Activated naive CD8-positive, alpha-beta T cell treated with anti-CD3 and anti-CD28 coated beads, Interleukin-2, amount 10 ng/mL, durations not matched to agents 7 days and 5 days (primary cell): ENCODE measurements at regions not wholly inside any gene's neighbourhood (a gene's known extent, or its start where the extent isn't known, plus 50 kb on each side); places are given as distances from the start of the nearest gene placed in this dataset.

Source experiments
- ATAC-seq: fragments of 150-1000 bp; cut with Tn5 transposase; one replicate; pipeline ENCODE4 v1.10.0; 2021; ENCODE audit warnings: low read depth, moderate library complexity
- POLR2A ChIA-PET: fragments of 350-600 bp; sonication (Branson Sonifier 250); formaldehyde crosslinking; loops from one replicate; lab custom pipeline; 2021; ENCODE audit warnings: antibody characterized with exemption; lab: Charles Lee
- DNase-seq: peaks from one replicate; pipeline ENCODE4 v3.0.0; 2021
- H3K27ac Mint-ChIP-seq: one replicate; pipeline ENCODE4 v1.8.0; 2022; ENCODE audit warnings: mild to moderate bottlenecking, mixed read lengths
- H3K27me3 Mint-ChIP-seq: one replicate; pipeline ENCODE4 v1.8.0; 2022; ENCODE audit warnings: mild to moderate bottlenecking, moderate library complexity, mixed read lengths
- H3K36me3 Mint-ChIP-seq: one replicate; pipeline ENCODE4 v1.8.0; 2021; ENCODE audit warnings: mild to moderate bottlenecking, mixed read lengths
- H3K4me1 Mint-ChIP-seq: one replicate; pipeline ENCODE4 v1.8.0; 2021; ENCODE audit warnings: mixed read lengths
- H3K4me3 Mint-ChIP-seq: one replicate; pipeline ENCODE4 v1.8.0; 2022; ENCODE audit warnings: mild to moderate bottlenecking, moderate library complexity, mixed read lengths
- H3K9me3 Mint-ChIP-seq: one replicate; pipeline ENCODE4 v1.8.0; 2021; ENCODE audit warnings: mixed read lengths

- POLR2A ChIA-PET = no interaction called here
- H3K4me1 Mint-ChIP-seq = no peaks in the 10 kb centered on the region
- DNase-seq = no peak
- peaks cover 4% of the 10 kb centered on the region for H3K27me3 Mint-ChIP-seq
- ATAC-seq = no peak
- no peak overlapping the region for H3K27ac Mint-ChIP-seq
- H3K36me3 Mint-ChIP-seq = no peaks in the 10 kb centered on the region
- H3K9me3 Mint-ChIP-seq = no peaks in the 10 kb centered on the region
- no peak overlapping the region for H3K4me3 Mint-ChIP-seq
Measured at GRCh38 chr15:96701443-96701842, 370.9 kb downstream of the NR2F2 start.

- Mint-ChIP-seq H3K36me3 (no peaks in the 10 kb centered on the region), H3K9me3 (no peaks in the 10 kb centered on the region), H3K27ac (no peak overlapping the region), H3K4me1 (no peaks in the 10 kb centered on the region), H3K27me3 (peaks cover 4% of the 10 kb centered on the region), H3K4me3 (no peak overlapping the region)
- POLR2A ChIA-PET = no interaction called here
- ATAC-seq = no peak
- DNase-seq = no peak
Measured at GRCh38 chr15:96701877-96702276, 371.4 kb downstream of the NR2F2 start.

- Mint-ChIP-seq H3K9me3 (no peaks in the 10 kb centered on the region), H3K27ac (no peak overlapping the region), H3K27me3 (peaks cover 4% of the 10 kb centered on the region), H3K4me1 (no peaks in the 10 kb centered on the region), H3K4me3 (no peak overlapping the region), H3K36me3 (no peaks in the 10 kb centered on the region)
- POLR2A ChIA-PET = no interaction called here
- DNase-seq (no peak), ATAC-seq (no peak)
Measured at GRCh38 chr15:96702589-96702988, 372.1 kb downstream of the NR2F2 start.

- ATAC-seq (no peak), DNase-seq (no peak)
- no peaks in the 10 kb centered on the region for H3K9me3 Mint-ChIP-seq
- no peaks in the 10 kb centered on the region for H3K4me1 Mint-ChIP-seq
- peaks cover 4% of the 10 kb centered on the region for H3K27me3 Mint-ChIP-seq
- no peaks in the 10 kb centered on the region for H3K36me3 Mint-ChIP-seq
- H3K27ac Mint-ChIP-seq = no peak overlapping the region
- H3K4me3 Mint-ChIP-seq = no peak overlapping the region
- POLR2A ChIA-PET = no interaction called here
Measured at GRCh38 chr15:96703091-96703490, 372.6 kb downstream of the NR2F2 start.

- Mint-ChIP-seq H3K27me3 (peaks cover 4% of the 10 kb centered on the region), H3K9me3 (no peaks in the 10 kb centered on the region), H3K4me1 (no peaks in the 10 kb centered on the region), H3K4me3 (no peak overlapping the region), H3K27ac (no peak overlapping the region), H3K36me3 (no peaks in the 10 kb centered on the region)
- POLR2A ChIA-PET = no interaction called here
- ATAC-seq (no peak), DNase-seq (no peak)
Measured at GRCh38 chr15:96703794-96704550, 373.5 kb downstream of the NR2F2 start.

GRCh38 chr15:96716075-96716474 is 385.6 kb downstream of the NR2F2 start:
- Mint-ChIP-seq H3K9me3 (no peaks in the 10 kb centered on the region), H3K4me3 (no peak overlapping the region), H3K36me3 (no peaks in the 10 kb centered on the region), H3K27me3 (no peaks in the 10 kb centered on the region), H3K4me1 (no peaks in the 10 kb centered on the region), H3K27ac (no peak overlapping the region)
- POLR2A ChIA-PET = no interaction called here
- ATAC-seq (no peak), DNase-seq (no peak)

GRCh38 chr15:96716478-96716877 is 386.0 kb downstream of the NR2F2 start:
- Mint-ChIP-seq H3K9me3 (peaks cover 2% of the 10 kb centered on the region), H3K27me3 (no peaks in the 10 kb centered on the region), H3K27ac (no peak overlapping the region), H3K36me3 (no peaks in the 10 kb centered on the region), H3K4me1 (no peaks in the 10 kb centered on the region), H3K4me3 (no peak overlapping the region)
- DNase-seq (no peak), ATAC-seq (no peak)
- POLR2A ChIA-PET = no interaction called here

GRCh38 chr15:96720251-96720650 is 389.8 kb downstream of the NR2F2 start:
- POLR2A ChIA-PET = no interaction called here
- no peaks in the 10 kb centered on the region for H3K27me3 Mint-ChIP-seq
- H3K4me3 Mint-ChIP-seq = no peak overlapping the region
- peaks cover 4% of the 10 kb centered on the region for H3K9me3 Mint-ChIP-seq
- DNase-seq = no peak
- H3K36me3 Mint-ChIP-seq = no peaks in the 10 kb centered on the region
- H3K27ac Mint-ChIP-seq = no peak overlapping the region
- no peaks in the 10 kb centered on the region for H3K4me1 Mint-ChIP-seq
- no peak for ATAC-seq

- Mint-ChIP-seq H3K4me1 (no peaks in the 10 kb centered on the region), H3K27me3 (no peaks in the 10 kb centered on the region), H3K27ac (no peak overlapping the region), H3K4me3 (no peak overlapping the region), H3K36me3 (no peaks in the 10 kb centered on the region), H3K9me3 (peaks cover 4% of the 10 kb centered on the region)
- ATAC-seq (no peak), DNase-seq (no peak)
- POLR2A ChIA-PET = no interaction called here
Measured at GRCh38 chr15:96720656-96721055, 390.2 kb downstream of the NR2F2 start.

GRCh38 chr15:96728591-96728990 is 398.1 kb downstream of the NR2F2 start:
- H3K27me3 Mint-ChIP-seq = no peaks in the 10 kb centered on the region
- POLR2A ChIA-PET = no interaction called here
- H3K4me3 Mint-ChIP-seq = no peak overlapping the region
- no peak overlapping the region for H3K27ac Mint-ChIP-seq
- no peaks in the 10 kb centered on the region for H3K9me3 Mint-ChIP-seq
- H3K36me3 Mint-ChIP-seq = no peaks in the 10 kb centered on the region
- DNase-seq (no peak), ATAC-seq (no peak)
- no peaks in the 10 kb centered on the region for H3K4me1 Mint-ChIP-seq

- ATAC-seq = no peak
- no peaks in the 10 kb centered on the region for H3K27me3 Mint-ChIP-seq
- H3K36me3 Mint-ChIP-seq = no peaks in the 10 kb centered on the region
- no peak for DNase-seq
- H3K27ac Mint-ChIP-seq = no peak overlapping the region
- no peaks in the 10 kb centered on the region for H3K4me1 Mint-ChIP-seq
- no peak overlapping the region for H3K4me3 Mint-ChIP-seq
- H3K9me3 Mint-ChIP-seq = peaks cover 4% of the 10 kb centered on the region
- POLR2A ChIA-PET = no interaction called here
Measured at GRCh38 chr15:96732704-96733103, 402.2 kb downstream of the NR2F2 start.

- Mint-ChIP-seq H3K9me3 (peaks cover 4% of the 10 kb centered on the region), H3K4me3 (no peak overlapping the region), H3K36me3 (no peaks in the 10 kb centered on the region), H3K27ac (no peak overlapping the region), H3K27me3 (no peaks in the 10 kb centered on the region), H3K4me1 (no peaks in the 10 kb centered on the region)
- POLR2A ChIA-PET = no interaction called here
- ATAC-seq = no peak
- no peak for DNase-seq
Measured at GRCh38 chr15:96733721-96734120, 403.2 kb downstream of the NR2F2 start.

GRCh38 chr15:96735632-96736240 is 405.2 kb downstream of the NR2F2 start:
- DNase-seq (no peak), ATAC-seq (no peak)
- H3K27ac Mint-ChIP-seq = no peak overlapping the region
- no peak overlapping the region for H3K4me3 Mint-ChIP-seq
- no peaks in the 10 kb centered on the region for H3K27me3 Mint-ChIP-seq
- H3K4me1 Mint-ChIP-seq = no peaks in the 10 kb centered on the region
- H3K9me3 Mint-ChIP-seq = peaks cover 4% of the 10 kb centered on the region
- POLR2A ChIA-PET = no interaction called here
- no peaks in the 10 kb centered on the region for H3K36me3 Mint-ChIP-seq

- ATAC-seq = no peak
- Mint-ChIP-seq H3K4me1 (no peaks in the 10 kb centered on the region), H3K27me3 (no peaks in the 10 kb centered on the region), H3K27ac (no peak overlapping the region), H3K4me3 (no peak overlapping the region), H3K9me3 (peaks cover 4% of the 10 kb centered on the region), H3K36me3 (no peaks in the 10 kb centered on the region)
- no peak for DNase-seq
- POLR2A ChIA-PET = no interaction called here
Measured at GRCh38 chr15:96736384-96736783, 405.9 kb downstream of the NR2F2 start.
